HEK293 (cell line): ENCODE measurements at regions not wholly inside any gene's neighbourhood (a gene's known extent, or its start where the extent isn't known, plus 50 kb on each side); places are given as distances from the start of the nearest gene placed in this dataset.

Experiments
- CTCF ChIA-PET: fragments of 350-600 bp; formaldehyde crosslinking; extraction: SDS; loops from one replicate; lab custom pipeline; 2021; ENCODE audit warnings: antibody characterized with exemption; lab: Yijun Ruan, JAX
- POLR2A ChIA-PET: fragments of 300-600 bp; formaldehyde crosslinking; extraction: SDS; loops from one replicate; lab custom pipeline; 2020; ENCODE audit warnings: antibody characterized with exemption, inconsistent platforms; lab: Yijun Ruan, JAX
- H3K27ac ChIP-seq: fragments of 200-500 bp; sonication (Bioruptor generic); 2 replicates; pipeline ENCODE4 v1.5.1; 2014; ENCODE audit warnings: low read depth, low read length, control low read depth, inconsistent platforms; ENCODE audit errors: extremely low read depth
- H3K36me3 ChIP-seq, 2 experiments: fragments of 200-500 bp in 1 of 2; sonication (Bioruptor generic) in 1 of 2; 1 replicate in 1 of 2; 2 replicates in 1 of 2; pipeline ENCODE4 v1.5.1; 2014 to 2017; ENCODE audit warnings: inconsistent platforms in 2 of 2, low read length in 2 of 2; ENCODE audit not compliant: control insufficient read depth in 2 of 2, insufficient read depth in 1 of 2
- H3K4me1 ChIP-seq: fragments of 200-500 bp; sonication (Bioruptor generic); 2 replicates; pipeline ENCODE4 v1.5.1; 2014; ENCODE audit warnings: mild to moderate bottlenecking, low read length, inconsistent platforms; ENCODE audit not compliant: control insufficient read depth, insufficient read depth
- H3K4me3 ChIP-seq: 2 replicates; pipeline ENCODE4 v1.5.1; 2011; ENCODE audit warnings: low read depth, mild to moderate bottlenecking, control low read depth, low read length, moderate library complexity
- H3K9me3 ChIP-seq: fragments of 200-500 bp; sonication (Bioruptor generic); 2 replicates; pipeline ENCODE4 v1.5.1; 2014; ENCODE audit warnings: low read depth, low read length, inconsistent platforms; ENCODE audit not compliant: control insufficient read depth, insufficient read depth
- GLIS2 ChIP-seq: fragments of 450-650 bp; formaldehyde crosslinking; IDR thresholded peaks from 2 replicates; pipeline ENCODE4 v1.5.1; 2016; ENCODE audit warnings: missing biosample characterization, missing genetic modification characterization
- KLF9 ChIP-seq: fragments of 450-650 bp; formaldehyde crosslinking; IDR thresholded peaks from 2 replicates; pipeline ENCODE4 v1.5.1; 2016; ENCODE audit warnings: missing biosample characterization, missing genetic modification characterization, low read depth
- SALL2 ChIP-seq: fragments of 450-650 bp; formaldehyde crosslinking; IDR thresholded peaks from 2 replicates; pipeline ENCODE4 v1.5.0; 2017; ENCODE audit warnings: missing biosample characterization, mild to moderate bottlenecking, missing genetic modification characterization, borderline replicate concordance
- SP3 ChIP-seq: fragments of 450-650 bp; formaldehyde crosslinking; IDR thresholded peaks from 2 replicates; pipeline ENCODE4 v1.5.1; 2016; ENCODE audit warnings: missing biosample characterization, missing genetic modification characterization
- ZNF16 ChIP-seq: fragments of 450-650 bp; formaldehyde crosslinking; IDR thresholded peaks from 2 replicates; pipeline ENCODE4 v1.5.1; 2016; ENCODE audit warnings: low read depth, missing biosample characterization, missing genetic modification characterization
- ZNF169 ChIP-seq: fragments of 450-650 bp; formaldehyde crosslinking; IDR thresholded peaks from 2 replicates; pipeline ENCODE4 v1.5.1; 2016; ENCODE audit warnings: missing biosample characterization, missing genetic modification characterization
- ZNF223 ChIP-seq: fragments of 450-650 bp; formaldehyde crosslinking; IDR thresholded peaks from 2 replicates; pipeline ENCODE4 v1.5.1; 2016; ENCODE audit warnings: missing biosample characterization, missing genetic modification characterization
- ZNF510 ChIP-seq: fragments of 450-650 bp; formaldehyde crosslinking; IDR thresholded peaks from 2 replicates; pipeline ENCODE4 v1.5.1; 2018; ENCODE audit warnings: mild to moderate bottlenecking, missing genetic modification characterization, missing biosample characterization; ENCODE audit not compliant: insufficient replicate concordance
- ZNF548 ChIP-seq: fragments of 450-650 bp; formaldehyde crosslinking; IDR thresholded peaks from 2 replicates; pipeline ENCODE4 v1.5.1; 2016; ENCODE audit warnings: missing biosample characterization, missing genetic modification characterization
- ZNF561 ChIP-seq: fragments of 450-650 bp; IDR thresholded peaks from 2 replicates; pipeline ENCODE4 v1.5.1; 2018; ENCODE audit warnings: missing biosample characterization, missing genetic modification characterization, borderline replicate concordance
- ZNF600 ChIP-seq: fragments of 450-650 bp; formaldehyde crosslinking; IDR thresholded peaks from 2 replicates; pipeline ENCODE4 v1.5.1; 2016; ENCODE audit warnings: missing biosample characterization, missing genetic modification characterization
- ZNF658 ChIP-seq: fragments of 450-650 bp; formaldehyde crosslinking; IDR thresholded peaks from 2 replicates; pipeline ENCODE4; 2016; ENCODE audit warnings: missing biosample characterization, missing genetic modification characterization
- ZNF777 ChIP-seq: fragments of 450-650 bp; formaldehyde crosslinking; IDR thresholded peaks from 2 replicates; pipeline ENCODE4 v1.5.1; 2017; ENCODE audit warnings: missing biosample characterization, missing genetic modification characterization, borderline replicate concordance
- ZNF792 ChIP-seq: fragments of 450-650 bp; formaldehyde crosslinking; IDR thresholded peaks from 2 replicates; pipeline ENCODE4 v1.5.1; 2016; ENCODE audit warnings: missing biosample characterization, missing genetic modification characterization
- TF ChIP-seq, protein P1 (sequence below): fragments of 450-650 bp; formaldehyde crosslinking; optimal IDR thresholded peaks from 2 replicates; pipeline ENCODE3; 2016; ENCODE audit warnings: missing biosample characterization, mild to moderate bottlenecking, missing genetic modification characterization
- TF ChIP-seq, protein P2 (sequence below): fragments of 450-650 bp; formaldehyde crosslinking; IDR thresholded peaks from 2 replicates; pipeline ENCODE4 v1.5.1; 2016; ENCODE audit warnings: missing biosample characterization, missing genetic modification characterization
- TF ChIP-seq, protein P3 (sequence below): fragments of 450-650 bp; formaldehyde crosslinking; IDR thresholded peaks from 2 replicates; pipeline ENCODE4 v1.5.1; 2016; ENCODE audit warnings: missing biosample characterization, missing genetic modification characterization, low read depth
- TF ChIP-seq, protein P4 (sequence below): fragments of 450-650 bp; formaldehyde crosslinking; conservative IDR thresholded peaks from 2 replicates; pipeline ENCODE4 v1.5.1; 2016; ENCODE audit warnings: low read depth, missing biosample characterization, missing genetic modification characterization

DNA sequence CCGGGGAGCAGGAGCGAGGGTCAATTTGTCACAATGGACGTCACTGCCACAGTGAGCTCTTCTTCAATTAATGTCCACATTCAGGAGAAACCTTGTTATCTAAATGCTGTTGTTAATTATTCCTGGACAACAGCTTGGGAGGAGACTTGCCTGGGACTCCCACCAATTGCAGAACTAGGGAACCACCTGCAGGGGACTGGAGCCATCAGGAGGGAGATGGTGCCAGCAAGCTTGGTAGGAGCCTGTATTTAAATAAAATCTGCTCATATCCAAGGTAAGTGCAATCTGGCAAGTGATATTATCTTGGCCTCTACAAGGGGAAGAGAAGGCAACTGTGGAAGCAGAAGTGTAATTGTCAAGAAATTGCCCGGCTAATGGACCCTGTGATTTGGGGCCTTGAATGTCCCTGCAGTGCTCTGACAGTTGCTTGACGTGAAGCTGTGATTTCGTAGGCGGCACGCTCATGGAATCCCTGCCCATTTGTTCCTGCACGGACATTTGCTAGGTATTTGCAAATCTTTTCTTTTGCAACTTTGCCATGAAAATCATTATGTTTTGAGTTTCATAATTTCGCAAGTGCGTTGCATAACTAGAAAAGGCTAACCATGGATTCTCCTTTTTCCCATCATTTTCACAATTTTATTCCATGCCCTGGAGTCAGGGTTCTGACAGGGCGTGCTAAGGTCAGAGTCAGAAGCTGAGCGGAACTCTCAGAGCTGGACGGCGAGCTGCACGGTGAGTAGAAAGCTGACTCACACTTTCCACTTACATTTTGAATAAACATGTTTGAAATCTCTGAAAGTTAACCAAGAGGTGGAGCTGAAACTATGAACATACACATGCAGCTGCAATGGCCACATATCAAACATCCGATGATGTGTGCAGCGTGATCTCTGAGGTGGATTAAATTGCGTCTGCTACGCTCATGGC lies 84.9 kb upstream of the TCERG1L start (continued):
- TF ChIP-seq, protein P1, sequence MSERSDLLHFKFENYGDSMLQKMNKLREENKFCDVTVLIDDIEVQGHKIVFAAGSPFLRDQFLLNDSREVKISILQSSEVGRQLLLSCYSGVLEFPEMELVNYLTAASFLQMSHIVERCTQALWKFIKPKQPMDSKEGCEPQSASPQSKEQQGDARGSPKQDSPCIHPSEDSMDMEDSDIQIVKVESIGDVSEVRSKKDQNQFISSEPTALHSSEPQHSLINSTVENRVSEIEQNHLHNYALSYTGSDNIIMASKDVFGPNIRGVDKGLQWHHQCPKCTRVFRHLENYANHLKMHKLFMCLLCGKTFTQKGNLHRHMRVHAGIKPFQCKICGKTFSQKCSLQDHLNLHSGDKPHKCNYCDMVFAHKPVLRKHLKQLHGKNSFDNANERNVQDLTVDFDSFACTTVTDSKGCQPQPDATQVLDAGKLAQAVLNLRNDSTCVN (tag by site-specific recombination) = no peak

DNA sequence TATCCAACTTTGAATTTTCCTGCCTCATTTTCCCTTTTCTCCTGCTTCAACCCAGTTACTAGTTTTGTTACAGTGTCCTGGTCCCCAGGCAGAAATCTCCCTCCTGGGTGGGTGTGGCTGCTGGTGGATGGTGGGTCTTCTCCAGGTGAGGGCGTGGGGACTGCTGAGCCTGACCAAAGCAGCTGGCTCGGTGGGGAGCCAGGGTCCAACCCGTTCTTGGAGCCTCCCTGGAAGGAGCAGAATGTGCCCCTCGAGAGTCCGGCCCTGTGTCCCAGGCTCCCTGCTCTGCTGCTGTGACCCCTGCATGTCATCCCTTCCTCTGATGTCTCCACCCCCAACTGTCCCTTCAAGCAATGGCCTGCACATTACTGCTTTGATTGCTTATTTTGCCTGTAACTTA lies 86.6 kb upstream of the TCERG1L start:
- POLR2A ChIA-PET = no interaction called here
- TF ChIP-seq ZNF777 (tag by site-specific recombination) (no peak), ZNF223 (tag by site-specific recombination) (no peak), ZNF169 (no peak), ZNF16 (tag by site-specific recombination) (no peak), SP3 (tag by site-specific recombination) (no peak), SALL2 (tag by site-specific recombination) (no peak), GLIS2 (no peak), ZNF658 (tag by site-specific recombination) (no peak), KLF9 (tag by site-specific recombination) (no peak)
- TF ChIP-seq, protein P2, sequence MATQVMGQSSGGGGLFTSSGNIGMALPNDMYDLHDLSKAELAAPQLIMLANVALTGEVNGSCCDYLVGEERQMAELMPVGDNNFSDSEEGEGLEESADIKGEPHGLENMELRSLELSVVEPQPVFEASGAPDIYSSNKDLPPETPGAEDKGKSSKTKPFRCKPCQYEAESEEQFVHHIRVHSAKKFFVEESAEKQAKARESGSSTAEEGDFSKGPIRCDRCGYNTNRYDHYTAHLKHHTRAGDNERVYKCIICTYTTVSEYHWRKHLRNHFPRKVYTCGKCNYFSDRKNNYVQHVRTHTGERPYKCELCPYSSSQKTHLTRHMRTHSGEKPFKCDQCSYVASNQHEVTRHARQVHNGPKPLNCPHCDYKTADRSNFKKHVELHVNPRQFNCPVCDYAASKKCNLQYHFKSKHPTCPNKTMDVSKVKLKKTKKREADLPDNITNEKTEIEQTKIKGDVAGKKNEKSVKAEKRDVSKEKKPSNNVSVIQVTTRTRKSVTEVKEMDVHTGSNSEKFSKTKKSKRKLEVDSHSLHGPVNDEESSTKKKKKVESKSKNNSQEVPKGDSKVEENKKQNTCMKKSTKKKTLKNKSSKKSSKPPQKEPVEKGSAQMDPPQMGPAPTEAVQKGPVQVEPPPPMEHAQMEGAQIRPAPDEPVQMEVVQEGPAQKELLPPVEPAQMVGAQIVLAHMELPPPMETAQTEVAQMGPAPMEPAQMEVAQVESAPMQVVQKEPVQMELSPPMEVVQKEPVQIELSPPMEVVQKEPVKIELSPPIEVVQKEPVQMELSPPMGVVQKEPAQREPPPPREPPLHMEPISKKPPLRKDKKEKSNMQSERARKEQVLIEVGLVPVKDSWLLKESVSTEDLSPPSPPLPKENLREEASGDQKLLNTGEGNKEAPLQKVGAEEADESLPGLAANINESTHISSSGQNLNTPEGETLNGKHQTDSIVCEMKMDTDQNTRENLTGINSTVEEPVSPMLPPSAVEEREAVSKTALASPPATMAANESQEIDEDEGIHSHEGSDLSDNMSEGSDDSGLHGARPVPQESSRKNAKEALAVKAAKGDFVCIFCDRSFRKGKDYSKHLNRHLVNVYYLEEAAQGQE (tag by site-specific recombination) = no peak
- TF ChIP-seq, all 188 proteins: peak for 0
- CTCF ChIA-PET = interaction anchor here (0.9 kb wide), 1 partner anchor 41 kb away, joined by 3 read pairs; no protein-coding TSS in a partner anchor
- Histone ChIP-seq H3K9me3 (no peaks in the 10 kb centered on the region), H3K4me1 (no peaks in the 10 kb centered on the region), H3K4me3 (no peak overlapping the region), H3K27ac (no peak overlapping the region), H3K36me3 (no peaks in the 10 kb centered on the region)

DNA sequence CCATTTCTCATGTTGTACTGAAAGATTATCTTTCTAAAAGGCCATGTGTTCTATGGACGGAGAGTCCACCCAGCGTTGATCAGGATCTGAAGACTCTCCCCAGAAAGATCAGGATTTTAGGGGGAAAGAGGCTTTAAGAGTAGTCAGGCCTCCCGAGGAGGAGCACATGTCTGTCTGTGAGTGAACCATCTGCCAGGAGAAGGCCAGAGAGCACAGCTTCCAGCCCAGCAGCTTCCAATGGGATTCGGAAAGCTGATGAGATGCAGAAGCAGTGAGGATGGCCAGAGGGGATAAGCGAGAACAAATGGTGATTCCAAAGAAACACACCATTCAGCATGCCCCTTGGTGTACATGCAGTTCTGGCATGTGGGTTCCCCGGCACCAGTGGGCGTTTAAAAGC lies 88.5 kb upstream of the TCERG1L start:
- CTCF ChIA-PET = interaction anchor here (0.6 kb wide), 1 partner anchor 40 kb away, joined by 3 read pairs; no protein-coding TSS in a partner anchor
- no peaks in the 10 kb centered on the region for H3K36me3 ChIP-seq
- H3K9me3 ChIP-seq = no peaks in the 10 kb centered on the region
- H3K4me1 ChIP-seq = no peaks in the 10 kb centered on the region
- no peak overlapping the region for H3K4me3 ChIP-seq
- H3K27ac ChIP-seq = no peak overlapping the region
- POLR2A ChIA-PET = no interaction called here
- no peak for TF ChIP-seq ZNF548
- TF ChIP-seq ZNF792 = no peak
- no peak for TF ChIP-seq ZNF600 (tag by site-specific recombination)
- TF ChIP-seq, protein P3, sequence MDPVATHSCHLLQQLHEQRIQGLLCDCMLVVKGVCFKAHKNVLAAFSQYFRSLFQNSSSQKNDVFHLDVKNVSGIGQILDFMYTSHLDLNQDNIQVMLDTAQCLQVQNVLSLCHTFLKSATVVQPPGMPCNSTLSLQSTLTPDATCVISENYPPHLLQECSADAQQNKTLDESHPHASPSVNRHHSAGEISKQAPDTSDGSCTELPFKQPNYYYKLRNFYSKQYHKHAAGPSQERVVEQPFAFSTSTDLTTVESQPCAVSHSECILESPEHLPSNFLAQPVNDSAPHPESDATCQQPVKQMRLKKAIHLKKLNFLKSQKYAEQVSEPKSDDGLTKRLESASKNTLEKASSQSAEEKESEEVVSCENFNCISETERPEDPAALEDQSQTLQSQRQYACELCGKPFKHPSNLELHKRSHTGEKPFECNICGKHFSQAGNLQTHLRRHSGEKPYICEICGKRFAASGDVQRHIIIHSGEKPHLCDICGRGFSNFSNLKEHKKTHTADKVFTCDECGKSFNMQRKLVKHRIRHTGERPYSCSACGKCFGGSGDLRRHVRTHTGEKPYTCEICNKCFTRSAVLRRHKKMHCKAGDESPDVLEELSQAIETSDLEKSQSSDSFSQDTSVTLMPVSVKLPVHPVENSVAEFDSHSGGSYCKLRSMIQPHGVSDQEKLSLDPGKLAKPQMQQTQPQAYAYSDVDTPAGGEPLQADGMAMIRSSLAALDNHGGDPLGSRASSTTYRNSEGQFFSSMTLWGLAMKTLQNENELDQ = no peak
- TF ChIP-seq ZNF510 = no peak
- TF ChIP-seq ZNF777 (tag by site-specific recombination) = no peak
- TF ChIP-seq, protein P4, sequence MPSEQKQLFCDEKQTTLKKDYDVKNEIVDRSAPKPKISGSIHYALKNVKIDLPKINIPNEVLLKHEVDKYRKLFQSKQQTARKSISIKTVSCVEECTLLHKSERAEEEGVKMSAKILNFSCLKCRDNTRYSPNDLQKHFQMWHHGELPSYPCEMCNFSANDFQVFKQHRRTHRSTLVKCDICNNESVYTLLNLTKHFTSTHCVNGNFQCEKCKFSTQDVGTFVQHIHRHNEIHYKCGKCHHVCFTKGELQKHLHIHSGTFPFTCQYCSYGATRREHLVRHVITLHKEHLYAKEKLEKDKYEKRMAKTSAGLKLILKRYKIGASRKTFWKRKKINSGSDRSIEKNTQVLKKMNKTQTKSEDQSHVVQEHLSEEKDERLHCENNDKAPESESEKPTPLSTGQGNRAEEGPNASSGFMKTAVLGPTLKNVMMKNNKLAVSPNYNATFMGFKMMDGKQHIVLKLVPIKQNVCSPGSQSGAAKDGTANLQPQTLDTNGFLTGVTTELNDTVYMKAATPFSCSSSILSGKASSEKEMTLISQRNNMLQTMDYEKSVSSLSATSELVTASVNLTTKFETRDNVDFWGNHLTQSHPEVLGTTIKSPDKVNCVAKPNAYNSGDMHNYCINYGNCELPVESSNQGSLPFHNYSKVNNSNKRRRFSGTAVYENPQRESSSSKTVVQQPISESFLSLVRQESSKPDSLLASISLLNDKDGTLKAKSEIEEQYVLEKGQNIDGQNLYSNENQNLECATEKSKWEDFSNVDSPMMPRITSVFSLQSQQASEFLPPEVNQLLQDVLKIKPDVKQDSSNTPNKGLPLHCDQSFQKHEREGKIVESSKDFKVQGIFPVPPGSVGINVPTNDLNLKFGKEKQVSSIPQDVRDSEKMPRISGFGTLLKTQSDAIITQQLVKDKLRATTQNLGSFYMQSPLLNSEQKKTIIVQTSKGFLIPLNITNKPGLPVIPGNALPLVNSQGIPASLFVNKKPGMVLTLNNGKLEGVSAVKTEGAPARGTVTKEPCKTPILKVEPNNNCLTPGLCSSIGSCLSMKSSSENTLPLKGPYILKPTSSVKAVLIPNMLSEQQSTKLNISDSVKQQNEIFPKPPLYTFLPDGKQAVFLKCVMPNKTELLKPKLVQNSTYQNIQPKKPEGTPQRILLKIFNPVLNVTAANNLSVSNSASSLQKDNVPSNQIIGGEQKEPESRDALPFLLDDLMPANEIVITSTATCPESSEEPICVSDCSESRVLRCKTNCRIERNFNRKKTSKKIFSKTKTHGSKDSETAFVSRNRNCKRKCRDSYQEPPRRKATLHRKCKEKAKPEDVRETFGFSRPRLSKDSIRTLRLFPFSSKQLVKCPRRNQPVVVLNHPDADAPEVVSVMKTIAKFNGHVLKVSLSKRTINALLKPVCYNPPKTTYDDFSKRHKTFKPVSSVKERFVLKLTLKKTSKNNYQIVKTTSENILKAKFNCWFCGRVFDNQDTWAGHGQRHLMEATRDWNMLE = no peak
- no peak for TF ChIP-seq ZNF561 (tag by site-specific recombination)
